ENCODE measurements at regions not wholly inside any gene's neighbourhood (a gene's known extent, or its start where the extent isn't known, plus 50 kb on each side); places are given as distances from the start of the nearest gene placed in this dataset.
A peak's percentile ranks its signal among the peaks of the same experiment; 100 is the strongest.
"Not testable (repeated sequence)": the region's sequence is repeated elsewhere in the genome, so short reads cannot be mapped to it uniquely, and the experiment has no call there.

GRCh38 chrX:112577146-112577545 lies 102.6 kb downstream of the LHFPL1 start:
- no peak for DNase-seq (ENCODE audit: low spot score)

GRCh38 chrX:112571388-112571787 lies 108.3 kb downstream of the LHFPL1 start:
- no peak for DNase-seq (ENCODE audit: low spot score)

- DNase-seq (ENCODE audit: low spot score) = no peak
Measured at GRCh38 chrX:112555831-112556230, 123.9 kb downstream of the LHFPL1 start.

GRCh38 chrX:112545051-112545450 lies 134.7 kb downstream of the LHFPL1 start:
- no peak for DNase-seq (ENCODE audit: low spot score)

- no peak for DNase-seq (ENCODE audit: low spot score)
Measured at GRCh38 chrX:112536544-112536943, 143.2 kb downstream of the LHFPL1 start.

- no peak for DNase-seq (ENCODE audit: low spot score)
Measured at GRCh38 chrX:112527903-112528302, 151.8 kb downstream of the LHFPL1 start.

GRCh38 chrX:112521676-112522075 lies 158.1 kb downstream of the LHFPL1 start:
- DNase-seq (ENCODE audit: low spot score) = no peak

GRCh38 chrX:112520124-112520523 lies 159.6 kb downstream of the LHFPL1 start:
- no peak for DNase-seq (ENCODE audit: low spot score)

- DNase-seq (ENCODE audit: low spot score) = no peak
Measured at GRCh38 chrX:112513154-112513553, 166.6 kb downstream of the LHFPL1 start.

GRCh38 chrX:112512509-112512908 lies 167.2 kb downstream of the LHFPL1 start:
- no peak for DNase-seq (ENCODE audit: low spot score)

GRCh38 chrX:112510629-112511028 lies 169.1 kb downstream of the LHFPL1 start:
- no peak for DNase-seq (ENCODE audit: low spot score)

GRCh38 chrX:112477653-112478052 lies 202.1 kb downstream of the LHFPL1 start:
- no peak for DNase-seq (ENCODE audit: low spot score)

- DNase-seq (ENCODE audit: low spot score) = no peak
Measured at GRCh38 chrX:112473654-112474053, 206.1 kb downstream of the LHFPL1 start.

GRCh38 chrX:112470551-112470950 lies 209.2 kb downstream of the LHFPL1 start:
- no peak for DNase-seq (ENCODE audit: low spot score)

- not testable (repeated sequence) for DNase-seq (ENCODE audit: low spot score)
Measured at GRCh38 chrX:112461949-112462450, 217.7 kb downstream of the LHFPL1 start.

- no peak for DNase-seq (ENCODE audit: low spot score)
Measured at GRCh38 chrX:112457788-112458187, 221.9 kb downstream of the LHFPL1 start.

- no peak for DNase-seq (ENCODE audit: low spot score)
Measured at GRCh38 chrX:112450810-112451209, 228.9 kb downstream of the LHFPL1 start.

- no peak for DNase-seq (ENCODE audit: low spot score)
Measured at GRCh38 chrX:112440277-112440676, 239.5 kb downstream of the LHFPL1 start.

- no peak for DNase-seq (ENCODE audit: low spot score)
Measured at GRCh38 chrX:112424166-112424565, 255.6 kb downstream of the LHFPL1 start.

- no peak for DNase-seq (ENCODE audit: low spot score)
Measured at GRCh38 chrX:112391313-112391712, 288.4 kb downstream of the LHFPL1 start.

GRCh38 chrX:112381649-112382298 lies 298.0 kb downstream of the LHFPL1 start:
- DNase-seq (ENCODE audit: low spot score) = not testable (repeated sequence)

- no peak for DNase-seq (ENCODE audit: low spot score)
Measured at GRCh38 chrX:112380541-112381278, 298.1 kb upstream of the TRPC5 start.

- no peak for DNase-seq (ENCODE audit: low spot score)
Measured at GRCh38 chrX:112377481-112377880, 294.9 kb upstream of the TRPC5 start.

- peak; percentile 47 for DNase-seq (ENCODE audit: low spot score)
Measured at GRCh38 chrX:112368371-112368770, 285.8 kb upstream of the TRPC5 start.

All from D341Med (cell line).